Glutamatergic neuron (in vitro differentiated cells): ENCODE measurements at regions not wholly inside any gene's neighbourhood (a gene's known extent, or its start where the extent isn't known, plus 50 kb on each side); places are given as distances from the start of the nearest gene placed in this dataset.
"Not testable (repeated sequence)": the region's sequence is repeated elsewhere in the genome, so short reads cannot be mapped to it uniquely, and the experiment has no call there.

ENCODE experiments used
- DNase-seq: peaks from one replicate; pipeline ENCODE4 v3.0.0; 2022
- H3K27ac Mint-ChIP-seq: one replicate; pipeline ENCODE4 v1.8.0; 2020; ENCODE audit warnings: mild to moderate bottlenecking, mixed read lengths, inconsistent platforms; ENCODE audit not compliant: unreplicated experiment
- H3K27me3 Mint-ChIP-seq: one replicate; pipeline ENCODE4 v1.8.0; 2020; ENCODE audit warnings: mild to moderate bottlenecking, moderate library complexity, mixed read lengths, inconsistent platforms; ENCODE audit not compliant: unreplicated experiment
- H3K36me3 Mint-ChIP-seq: one replicate; pipeline ENCODE4 v1.8.0; 2020; ENCODE audit warnings: mild to moderate bottlenecking, mixed read lengths, inconsistent platforms; ENCODE audit not compliant: unreplicated experiment
- H3K4me1 Mint-ChIP-seq: one replicate; pipeline ENCODE4 v1.8.0; 2020; ENCODE audit warnings: mild to moderate bottlenecking, low read depth, mixed read lengths, inconsistent platforms; ENCODE audit not compliant: unreplicated experiment
- H3K4me3 Mint-ChIP-seq: one replicate; pipeline ENCODE4 v1.8.0; 2020; ENCODE audit warnings: mild to moderate bottlenecking, mixed read lengths, inconsistent platforms; ENCODE audit not compliant: unreplicated experiment
- H3K9me3 Mint-ChIP-seq: one replicate; pipeline ENCODE4 v1.8.0; 2020; ENCODE audit warnings: mild to moderate bottlenecking, moderate library complexity, mixed read lengths, inconsistent platforms; ENCODE audit not compliant: unreplicated experiment
- TF ChIP-seq, protein P1 (sequence below): fragments of 200-600 bp; sonication (generic); IDR thresholded peaks from one replicate; pipeline ENCODE4 v1.5.0; 2021; ENCODE audit not compliant: partially characterized antibody, unreplicated experiment

DNA sequence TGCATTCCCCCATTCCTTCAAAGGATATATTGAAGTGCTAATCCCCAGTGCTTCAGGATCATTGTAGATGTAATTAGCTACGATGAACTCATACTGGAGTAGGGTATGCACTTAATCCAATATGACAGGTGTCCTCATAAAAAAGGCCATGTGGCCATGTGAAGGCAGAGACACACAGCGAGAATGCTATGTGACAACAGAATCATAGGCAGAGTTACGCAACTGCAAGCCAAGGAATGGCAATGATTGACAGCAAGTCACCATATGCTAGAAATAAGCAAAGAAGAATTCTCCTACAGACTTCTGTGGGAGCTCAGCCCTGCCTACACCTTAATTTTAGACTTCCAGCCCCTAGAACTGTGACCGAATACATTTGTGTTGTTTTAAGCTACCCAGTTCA is 875.6 kb upstream of the ROBO1 start:
- Mint-ChIP-seq H3K4me3 (no peak overlapping the region), H3K4me1 (peaks cover 6% of the 10 kb centered on the region), H3K27me3 (peaks cover 2% of the 10 kb centered on the region), H3K27ac (no peak overlapping the region), H3K9me3 (no peaks in the 10 kb centered on the region), H3K36me3 (no peaks in the 10 kb centered on the region)
- TF ChIP-seq, protein P1, sequence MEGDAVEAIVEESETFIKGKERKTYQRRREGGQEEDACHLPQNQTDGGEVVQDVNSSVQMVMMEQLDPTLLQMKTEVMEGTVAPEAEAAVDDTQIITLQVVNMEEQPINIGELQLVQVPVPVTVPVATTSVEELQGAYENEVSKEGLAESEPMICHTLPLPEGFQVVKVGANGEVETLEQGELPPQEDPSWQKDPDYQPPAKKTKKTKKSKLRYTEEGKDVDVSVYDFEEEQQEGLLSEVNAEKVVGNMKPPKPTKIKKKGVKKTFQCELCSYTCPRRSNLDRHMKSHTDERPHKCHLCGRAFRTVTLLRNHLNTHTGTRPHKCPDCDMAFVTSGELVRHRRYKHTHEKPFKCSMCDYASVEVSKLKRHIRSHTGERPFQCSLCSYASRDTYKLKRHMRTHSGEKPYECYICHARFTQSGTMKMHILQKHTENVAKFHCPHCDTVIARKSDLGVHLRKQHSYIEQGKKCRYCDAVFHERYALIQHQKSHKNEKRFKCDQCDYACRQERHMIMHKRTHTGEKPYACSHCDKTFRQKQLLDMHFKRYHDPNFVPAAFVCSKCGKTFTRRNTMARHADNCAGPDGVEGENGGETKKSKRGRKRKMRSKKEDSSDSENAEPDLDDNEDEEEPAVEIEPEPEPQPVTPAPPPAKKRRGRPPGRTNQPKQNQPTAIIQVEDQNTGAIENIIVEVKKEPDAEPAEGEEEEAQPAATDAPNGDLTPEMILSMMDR: no peak
- no peak for DNase-seq

DNA sequence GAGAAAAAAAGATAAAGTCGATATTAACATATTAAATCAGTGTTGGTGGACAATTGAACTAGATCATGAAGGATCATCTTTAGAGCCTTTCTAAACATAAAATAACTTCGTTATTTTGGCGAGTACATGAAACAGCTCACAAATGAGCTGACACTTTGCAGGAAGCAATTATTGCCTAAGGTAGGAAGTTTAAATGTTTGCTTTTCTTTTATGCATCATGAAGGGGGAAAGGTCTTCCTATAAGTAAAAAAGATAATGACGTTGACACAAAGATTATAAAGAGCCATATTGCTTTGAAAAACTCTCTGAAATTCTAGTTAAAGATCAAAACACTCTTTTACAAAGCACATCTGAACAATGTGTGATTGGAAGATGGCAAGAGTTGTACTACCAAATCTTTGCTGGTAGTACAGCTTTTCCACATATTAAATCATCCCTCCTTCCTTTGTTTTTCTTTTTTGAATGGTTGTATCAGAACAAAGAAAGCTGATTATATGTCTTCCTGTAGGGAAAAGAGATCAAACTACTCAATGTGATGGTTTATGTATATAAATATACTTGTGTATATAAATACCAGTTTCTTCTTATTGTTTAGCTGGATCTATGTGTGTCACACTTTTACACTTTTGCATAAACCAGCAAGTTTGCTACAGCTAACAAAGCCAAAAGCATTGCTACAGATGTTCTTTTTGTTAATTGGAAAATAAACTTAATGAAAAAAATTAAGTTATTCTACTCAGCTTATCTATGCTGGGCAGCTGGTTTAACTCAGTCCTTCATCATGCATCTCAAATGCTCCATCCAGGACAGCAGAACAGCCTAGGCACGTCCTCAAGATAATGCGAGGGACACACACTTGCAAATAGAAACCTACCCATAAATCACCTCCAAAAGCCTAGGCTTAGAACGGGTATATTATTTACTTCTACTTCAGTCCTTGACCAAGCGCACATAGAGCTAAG is 850.8 kb upstream of the ROBO1 start:
- H3K4me3 Mint-ChIP-seq: no peak overlapping the region
- TF ChIP-seq, protein P1: no peak
- DNase-seq: no peak
- H3K27me3 Mint-ChIP-seq: peaks cover 1% of the 10 kb centered on the region
- H3K9me3 Mint-ChIP-seq: peaks cover 1% of the 10 kb centered on the region
- H3K36me3 Mint-ChIP-seq: no peaks in the 10 kb centered on the region
- H3K27ac Mint-ChIP-seq: no peak overlapping the region
- H3K4me1 Mint-ChIP-seq: no peaks in the 10 kb centered on the region

DNA sequence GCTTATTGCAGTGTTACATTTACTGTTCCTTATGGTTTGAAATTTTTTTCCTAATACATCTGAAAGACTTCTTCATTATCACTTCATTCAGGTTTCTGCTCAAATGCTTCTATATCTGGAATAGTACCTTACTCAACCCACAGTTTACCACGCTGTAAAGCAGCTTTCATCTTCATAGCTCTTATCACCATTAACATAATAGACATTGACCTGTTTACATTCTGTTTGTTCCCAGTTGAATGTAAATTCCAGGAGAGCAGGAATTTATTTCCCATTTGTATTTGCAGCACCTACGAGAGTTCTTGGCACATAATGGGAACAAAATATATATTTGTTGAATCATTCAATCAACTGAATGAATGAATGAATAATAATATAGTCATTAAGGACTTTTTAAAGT is 844.6 kb upstream of the ROBO1 start:
- H3K27me3 Mint-ChIP-seq: no peaks in the 10 kb centered on the region
- H3K36me3 Mint-ChIP-seq: no peaks in the 10 kb centered on the region
- H3K4me3 Mint-ChIP-seq: no peak overlapping the region
- H3K27ac Mint-ChIP-seq: no peak overlapping the region
- H3K9me3 Mint-ChIP-seq: peaks cover 1% of the 10 kb centered on the region
- no peaks in the 10 kb centered on the region for H3K4me1 Mint-ChIP-seq
- no peak for DNase-seq
- TF ChIP-seq, protein P1: no peak

DNA sequence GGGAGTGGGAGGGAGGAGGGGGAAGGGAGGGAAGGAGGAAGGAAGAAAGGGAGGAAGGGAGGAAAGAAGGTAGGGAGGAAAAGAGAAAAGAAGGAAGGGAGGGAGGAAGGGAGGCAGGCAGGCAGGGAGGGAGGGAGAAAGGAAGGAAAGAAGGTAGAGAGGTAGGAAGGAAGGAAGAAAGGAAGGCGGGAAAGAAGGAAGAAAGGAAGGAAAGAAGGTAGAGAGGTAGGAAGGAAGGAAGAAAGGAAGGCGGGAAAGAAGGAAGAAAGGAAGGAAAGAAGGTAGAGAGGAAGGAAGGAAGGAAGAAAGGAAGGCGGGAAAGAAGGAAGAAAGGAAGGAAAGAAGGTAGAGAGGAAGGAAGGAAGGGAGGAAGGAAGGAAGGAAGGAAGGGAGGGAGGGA is 840.3 kb upstream of the ROBO1 start:
- not testable (repeated sequence) for H3K27me3 Mint-ChIP-seq, H3K27ac Mint-ChIP-seq, H3K4me1 Mint-ChIP-seq, H3K9me3 Mint-ChIP-seq, H3K36me3 Mint-ChIP-seq, DNase-seq, H3K4me3 Mint-ChIP-seq

DNA sequence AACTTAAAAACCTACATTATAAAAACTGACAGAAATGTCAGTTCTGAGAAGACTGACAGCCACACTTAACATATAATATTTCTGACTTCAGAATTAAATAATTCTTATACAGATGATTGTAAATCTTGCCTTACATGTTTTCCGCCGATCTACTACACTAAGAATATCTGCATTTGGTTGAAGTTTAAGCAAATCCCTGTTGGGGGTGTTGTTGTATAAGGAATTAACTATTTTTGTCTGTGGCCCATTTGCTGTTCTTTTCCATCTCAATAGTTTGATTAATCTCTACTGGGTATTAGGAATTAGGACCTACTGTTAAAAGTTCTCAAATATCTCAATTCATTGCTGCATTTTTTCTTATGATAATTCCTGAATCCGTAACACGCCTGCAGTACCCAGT is 838.3 kb upstream of the ROBO1 start:
- H3K4me3 Mint-ChIP-seq: no peak overlapping the region
- H3K9me3 Mint-ChIP-seq: no peaks in the 10 kb centered on the region
- H3K4me1 Mint-ChIP-seq: no peaks in the 10 kb centered on the region
- H3K27me3 Mint-ChIP-seq: no peaks in the 10 kb centered on the region
- no peak overlapping the region for H3K27ac Mint-ChIP-seq
- TF ChIP-seq, protein P1: no peak
- no peaks in the 10 kb centered on the region for H3K36me3 Mint-ChIP-seq
- no peak for DNase-seq
